PC-3 (cell line): ENCODE measurements at regions not wholly inside any gene's neighbourhood (a gene's known extent, or its start where the extent isn't known, plus 50 kb on each side); places are given as distances from the start of the nearest gene placed in this dataset.

Experiments used
- ATAC-seq: fragments of 200-7000 bp; cut with Tn5 transposase; 2 replicates; pipeline ENCODE4 v1.9.1; 2020; ENCODE audit warnings: mild to moderate bottlenecking, moderate library complexity
- BruUV-seq: library from RNA; stranded (reverse); fragments of 400-500 nt; replicated peaks from 2 replicates; lab custom pipeline; 2021; lab: Mats Ljungman, UMichigan
- CTCF ChIA-PET: fragments of 300-600 bp; sonication (Branson Sonifier 250); formaldehyde crosslinking; loops from one replicate; lab custom pipeline; 2022; ENCODE audit warnings: antibody characterized with exemption; lab: Charles Lee
- POLR2A ChIA-PET: fragments of 300-600 bp; sonication (Branson Sonifier 250); formaldehyde crosslinking; loops from one replicate; lab custom pipeline; 2022; ENCODE audit warnings: antibody characterized with exemption; ENCODE audit not compliant: unreplicated experiment; lab: Charles Lee
- DNase-seq: peaks from one replicate; pipeline ENCODE4 v3.0.0-alpha.2; 2015
- H2AFZ ChIP-seq: fragments of 300-600 bp; sonication (generic); 2 replicates; pipeline ENCODE4 v1.6.0; 2016; ENCODE audit warnings: antibody characterized with exemption, low read length
- H3F3A ChIP-seq: fragments of 300-600 bp; sonication (generic); one replicate; pipeline ENCODE4 v1.6.0; 2017; ENCODE audit warnings: antibody characterized with exemption, low read length, control low read depth, mild to moderate bottlenecking; ENCODE audit not compliant: unreplicated experiment
- H3K27ac ChIP-seq: fragments of 300-600 bp; sonication (generic); 2 replicates; pipeline ENCODE4 v1.5.1; 2016; ENCODE audit warnings: mild to moderate bottlenecking, low read length
- H3K27me3 ChIP-seq: fragments of 300-600 bp; sonication (generic); 2 replicates; pipeline ENCODE4 v1.6.1; 2016; ENCODE audit warnings: low read length, mixed read lengths
- H3K36me3 ChIP-seq: fragments of 300-600 bp; sonication (generic); 2 replicates; pipeline ENCODE4 v1.6.1; 2016; ENCODE audit warnings: low read depth, mixed run types, low read length, mixed read lengths
- H3K4me1 ChIP-seq: fragments of 300-600 bp; sonication (generic); 2 replicates; pipeline ENCODE4 v1.5.1; 2016; ENCODE audit warnings: low read length; ENCODE audit not compliant: insufficient read depth
- H3K4me2 ChIP-seq: fragments of 300-600 bp; sonication (generic); 2 replicates; pipeline ENCODE4 v1.6.0; 2016; ENCODE audit warnings: low read length
- H3K4me3 ChIP-seq: fragments of 300-600 bp; sonication (generic); 2 replicates; pipeline ENCODE4 v1.5.1; 2016; ENCODE audit warnings: mild to moderate bottlenecking, low read length, mixed read lengths
- H3K79me2 ChIP-seq: fragments of 300-600 bp; sonication (generic); 2 replicates; pipeline ENCODE4 v1.6.1; 2017; ENCODE audit warnings: low read length, mixed read lengths
- H3K9ac ChIP-seq: fragments of 300-600 bp; sonication (generic); 2 replicates; pipeline ENCODE4 v1.6.0; 2016; ENCODE audit warnings: mild to moderate bottlenecking, low read length
- H3K9me2 ChIP-seq: fragments of 300-600 bp; sonication (generic); replicated peaks from 2 replicates; pipeline ENCODE4 v1.6.1; 2016; ENCODE audit warnings: mixed run types, low read length, mixed read lengths
- H3K9me3 ChIP-seq: fragments of 300-600 bp; sonication (generic); 2 replicates; pipeline ENCODE4 v1.6.1; 2016; ENCODE audit warnings: low read length, mixed read lengths
- H4K20me1 ChIP-seq: fragments of 300-600 bp; sonication (generic); 2 replicates; pipeline ENCODE4 v1.6.1; 2016; ENCODE audit warnings: low read length, mixed read lengths
- CTCF ChIP-seq: fragments of 300-600 bp; sonication (generic); conservative IDR thresholded peaks from 2 replicates; pipeline ENCODE4 v1.5.1; 2017; ENCODE audit warnings: antibody characterized with exemption, low read depth, mild to moderate bottlenecking, low read length
- EZH2 ChIP-seq: fragments of 300-600 bp; sonication (generic); IDR thresholded peaks from one replicate; pipeline ENCODE4 v1.6.1; 2017; ENCODE audit warnings: antibody characterized with exemption, mild to moderate bottlenecking, low read length; ENCODE audit not compliant: unreplicated experiment
- EZH2phosphoT487 ChIP-seq: fragments of 300-600 bp; sonication (generic); IDR thresholded peaks from 2 replicates; pipeline ENCODE4 v1.6.1; 2018; ENCODE audit warnings: mild to moderate bottlenecking, antibody characterized with exemption, low read length, borderline replicate concordance
- intact Hi-C: fragments of 100-400 bp; cut with micrococcal nuclease; formaldehyde crosslinking; loops from 2 replicates; pipeline ENCODE4 v1.9.0; 2023

- TF ChIP-seq EZH2 (no peak), EZH2phosphoT487 (no peak), CTCF (no peak)
- Histone ChIP-seq H3K9me2 (no peaks in the 10 kb centered on the region), H3K9ac (no peak overlapping the region), H3K4me1 (no peaks in the 10 kb centered on the region), H3K36me3 (no peaks in the 10 kb centered on the region), H3K4me2 (no peak overlapping the region), H2AFZ (no peak overlapping the region), H3K27ac (no peak overlapping the region), H3K9me3 (no peaks in the 10 kb centered on the region), H3F3A (no peaks in the 10 kb centered on the region), H3K4me3 (no peak overlapping the region), H3K79me2 (no peaks in the 10 kb centered on the region), H3K27me3 (peaks cover 51% of the 10 kb centered on the region), H4K20me1 (no peaks in the 10 kb centered on the region)
- ATAC-seq (no peak), DNase-seq (no peak)
- intact Hi-C loops, result no loop called here
- ChIA-PET POLR2A (no interaction called here), CTCF (no interaction called here)
- no TSS peak for BruUV-seq
Measured at GRCh38 chr4:81678801-81679200, 207.1 kb upstream of the RASGEF1B start.

- Histone ChIP-seq H3K9me3 (no peaks in the 10 kb centered on the region), H3F3A (no peaks in the 10 kb centered on the region), H3K36me3 (no peaks in the 10 kb centered on the region), H3K9me2 (no peaks in the 10 kb centered on the region), H4K20me1 (no peaks in the 10 kb centered on the region), H3K27ac (no peak overlapping the region), H3K4me1 (no peaks in the 10 kb centered on the region), H3K4me3 (no peak overlapping the region), H3K4me2 (no peak overlapping the region), H3K27me3 (peaks cover 50% of the 10 kb centered on the region), H2AFZ (no peak overlapping the region), H3K9ac (no peak overlapping the region), H3K79me2 (no peaks in the 10 kb centered on the region)
- intact Hi-C loops, result no loop called here
- ChIA-PET CTCF (no interaction called here), POLR2A (no interaction called here)
- DNase-seq (no peak), ATAC-seq (no peak)
- TF ChIP-seq EZH2 (no peak), CTCF (no peak), EZH2phosphoT487 (no peak)
- no TSS peak for BruUV-seq
Measured at GRCh38 chr4:81676537-81676936, 204.8 kb upstream of the RASGEF1B start.

GRCh38 chr4:81675791-81676393 lies 204.2 kb upstream of the RASGEF1B start:
- intact Hi-C loops, result no loop called here
- H3K27me3 ChIP-seq, result peaks cover 49% of the 10 kb centered on the region
- no peaks in the 10 kb centered on the region for H3F3A ChIP-seq
- H3K9me3 ChIP-seq, result no peaks in the 10 kb centered on the region
- POLR2A ChIA-PET, result no interaction called here
- H3K27ac ChIP-seq, result no peak overlapping the region
- no peaks in the 10 kb centered on the region for H3K4me1 ChIP-seq
- no peaks in the 10 kb centered on the region for H3K79me2 ChIP-seq
- no peak for TF ChIP-seq EZH2
- no peak for TF ChIP-seq CTCF
- TF ChIP-seq EZH2phosphoT487, result no peak
- H3K36me3 ChIP-seq, result no peaks in the 10 kb centered on the region
- no peak overlapping the region for H3K4me2 ChIP-seq
- CTCF ChIA-PET, result no interaction called here
- H3K4me3 ChIP-seq, result no peak overlapping the region
- BruUV-seq, result no TSS peak
- ATAC-seq, result no peak
- no peak overlapping the region for H2AFZ ChIP-seq
- no peak for DNase-seq
- H4K20me1 ChIP-seq, result no peaks in the 10 kb centered on the region
- H3K9me2 ChIP-seq, result no peaks in the 10 kb centered on the region
- H3K9ac ChIP-seq, result no peak overlapping the region
